GM12865 (cell line): ENCODE measurements at regions not wholly inside any gene's neighbourhood (a gene's known extent, or its start where the extent isn't known, plus 50 kb on each side); places are given as distances from the start of the nearest gene placed in this dataset.
A peak's percentile ranks its signal among the peaks of the same experiment; 100 is the strongest.

Experiments
- DNase-seq: peaks from one replicate; pipeline ENCODE4 v3.0.0; 2010; ENCODE audit warnings: low read depth
- H3K4me3 ChIP-seq: 2 replicates; pipeline ENCODE4 v1.5.1; 2011; ENCODE audit warnings: mild to moderate bottlenecking, low read depth, low read length, control low read depth
- CTCF ChIP-seq: IDR thresholded peaks from 2 replicates; pipeline ENCODE4 v1.5.1; 2011; ENCODE audit warnings: low read length, control low read depth, low read depth, inconsistent platforms; ENCODE audit not compliant: insufficient read depth; ENCODE audit errors: missing control alignments

DNA sequence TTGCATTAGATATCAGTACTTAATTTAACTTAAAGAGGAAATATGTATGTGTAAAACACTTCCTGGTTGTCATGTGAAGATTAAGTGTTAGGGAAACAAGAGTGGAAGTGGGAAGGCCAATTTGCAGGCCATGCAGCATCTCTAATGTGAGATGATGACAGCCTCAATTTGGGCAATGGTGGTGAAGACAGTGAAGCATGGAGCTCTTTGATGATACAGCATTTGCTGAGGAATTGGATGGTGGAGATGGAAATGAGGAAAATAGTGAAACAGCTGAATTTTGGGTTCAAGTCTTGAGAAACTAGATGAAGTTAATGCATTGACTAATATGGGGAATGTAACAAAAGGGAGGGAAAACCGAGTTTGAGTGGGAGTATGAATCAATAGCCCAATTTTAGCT lies 231.7 kb upstream of the MIR17HG start:
- TF ChIP-seq CTCF, result no peak
- DNase-seq, result no peak
- no peak overlapping the region for H3K4me3 ChIP-seq

GRCh38 chr13:91117351-91117750 lies 230.1 kb upstream of the MIR17HG start:
- no peak overlapping the region for H3K4me3 ChIP-seq
- no peak for DNase-seq
- TF ChIP-seq CTCF, result no peak

GRCh38 chr13:91119643-91120042 lies 227.8 kb upstream of the MIR17HG start:
- TF ChIP-seq CTCF, result no peak
- DNase-seq, result no peak
- H3K4me3 ChIP-seq, result no peak overlapping the region

DNA sequence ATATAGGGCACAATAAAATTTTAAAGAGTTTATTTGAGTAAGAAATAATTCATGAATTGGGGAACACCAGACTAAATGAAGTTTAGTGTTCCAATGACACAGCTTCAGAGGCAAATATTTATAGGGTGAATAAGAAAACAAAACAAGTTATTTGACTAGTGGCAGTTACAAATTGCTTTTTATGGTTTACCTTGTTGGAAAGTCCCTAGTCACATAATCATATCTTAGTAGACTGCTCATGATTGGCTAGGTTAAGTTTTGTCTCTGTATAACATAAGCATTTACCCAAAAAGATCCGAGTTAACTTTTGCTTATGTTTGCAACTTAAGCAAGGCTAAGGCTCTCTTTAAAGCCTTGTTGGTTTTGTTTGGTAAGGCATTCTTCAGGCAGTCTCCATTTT lies 224.7 kb upstream of the MIR17HG start:
- no peak overlapping the region for H3K4me3 ChIP-seq
- DNase-seq, result no peak
- TF ChIP-seq CTCF, result no peak

GRCh38 chr13:91123456-91124127 lies 223.9 kb upstream of the MIR17HG start:
- no peak for TF ChIP-seq CTCF
- H3K4me3 ChIP-seq, result no peak overlapping the region
- DNase-seq, result peak; percentile 5

DNA sequence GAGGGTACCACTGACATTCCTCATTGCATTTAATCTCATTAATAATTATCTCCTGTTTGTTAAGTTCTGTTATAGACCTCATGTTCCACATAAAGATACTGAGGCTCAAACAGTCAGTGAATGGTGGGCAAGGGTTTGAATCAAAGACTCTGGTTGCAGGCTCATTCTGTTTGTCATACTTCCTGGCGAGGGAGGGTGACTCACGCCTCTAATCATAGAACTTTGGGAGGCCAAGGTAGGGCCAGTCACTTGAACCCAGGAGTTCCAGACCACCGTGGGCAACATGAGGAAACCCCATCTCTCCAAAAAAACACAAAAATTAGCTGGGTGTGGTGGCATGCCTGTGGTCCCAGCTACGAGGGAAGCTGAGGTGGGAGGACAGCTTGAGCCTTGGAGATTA lies 220.7 kb upstream of the MIR17HG start:
- no peak for TF ChIP-seq CTCF
- DNase-seq, result no peak
- H3K4me3 ChIP-seq, result no peak overlapping the region

DNA sequence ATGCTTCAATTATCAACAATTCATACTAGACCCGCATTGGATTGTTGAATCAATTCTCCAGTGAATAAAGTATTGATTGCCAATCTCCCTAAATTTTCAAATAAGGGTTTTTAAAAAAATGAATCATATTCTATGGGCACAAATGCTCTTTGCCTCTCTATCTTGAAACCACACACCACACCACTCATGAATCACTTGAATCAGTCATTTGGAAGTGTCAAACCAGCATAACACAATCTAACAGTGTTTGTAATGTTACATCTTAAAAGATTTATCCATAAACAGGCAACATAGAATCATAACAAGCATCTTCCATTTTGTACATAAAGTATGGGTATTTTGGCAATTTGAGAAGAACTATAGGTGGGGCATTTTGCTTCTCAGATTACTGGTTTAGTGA lies 219.5 kb upstream of the MIR17HG start:
- H3K4me3 ChIP-seq, result no peak overlapping the region
- no peak for DNase-seq

More for the DNA sequence above, 219.5 kb upstream of the MIR17HG start:
- TF ChIP-seq CTCF, result no peak
